NCI-H2227 (cell line): ENCODE measurements at regions not wholly inside any gene's neighbourhood (a gene's known extent, or its start where the extent isn't known, plus 50 kb on each side); places are given as distances from the start of the nearest gene placed in this dataset.

Experiments
- DNase-seq: peaks from one replicate; lab custom pipeline; 2025; ENCODE audit not compliant: unreplicated experiment; lab: John Stamatoyannopoulos, UW

GRCh38 chr20:39299783-39300182 lies 337.6 kb downstream of the DHX35 start:
- DNase-seq = no peak

- DNase-seq = no peak
Observed at GRCh38 chr20:39298571-39299506, 336.7 kb downstream of the DHX35 start.

GRCh38 chr20:39298121-39298520 lies 336.0 kb downstream of the DHX35 start:
- no peak for DNase-seq

GRCh38 chr20:39295301-39295700 lies 333.2 kb downstream of the DHX35 start:
- DNase-seq = no peak

- no peak for DNase-seq
Observed at GRCh38 chr20:39294137-39294725, 332.1 kb downstream of the DHX35 start.

- no peak for DNase-seq
Observed at GRCh38 chr20:39292193-39292736, 330.1 kb downstream of the DHX35 start.

- DNase-seq = no peak
Observed at GRCh38 chr20:39291301-39291700, 329.2 kb downstream of the DHX35 start.

GRCh38 chr20:39290575-39290974 lies 328.4 kb downstream of the DHX35 start:
- DNase-seq = no peak

GRCh38 chr20:39289831-39290230 lies 327.7 kb downstream of the DHX35 start:
- DNase-seq = no peak

GRCh38 chr20:39289316-39289715 lies 327.2 kb downstream of the DHX35 start:
- DNase-seq = no peak

- no peak for DNase-seq
Observed at GRCh38 chr20:39283464-39283863, 321.3 kb downstream of the DHX35 start.

GRCh38 chr20:39282619-39283092 lies 320.5 kb downstream of the DHX35 start:
- DNase-seq = peak; percentile 78

GRCh38 chr20:39280875-39281274 lies 318.7 kb downstream of the DHX35 start:
- no peak for DNase-seq

- no peak for DNase-seq
Observed at GRCh38 chr20:39278230-39278788, 316.2 kb downstream of the DHX35 start.

GRCh38 chr20:39277185-39277584 lies 315.0 kb downstream of the DHX35 start:
- no peak for DNase-seq

- DNase-seq = no peak
Observed at GRCh38 chr20:39270837-39271604, 308.9 kb downstream of the DHX35 start.

- no peak for DNase-seq
Observed at GRCh38 chr20:39269493-39270217, 307.5 kb downstream of the DHX35 start.

- peak; percentile 51 for DNase-seq
Observed at GRCh38 chr20:39268981-39269461, 306.9 kb downstream of the DHX35 start.

GRCh38 chr20:39268491-39268951 lies 306.4 kb downstream of the DHX35 start:
- no peak for DNase-seq

- no peak for DNase-seq
Observed at GRCh38 chr20:39266989-39267388, 304.8 kb downstream of the DHX35 start.
